ENCODE measurements at regions not wholly inside any gene's neighbourhood (a gene's known extent, or its start where the extent isn't known, plus 50 kb on each side); places are given as distances from the start of the nearest gene placed in this dataset.

DNA sequence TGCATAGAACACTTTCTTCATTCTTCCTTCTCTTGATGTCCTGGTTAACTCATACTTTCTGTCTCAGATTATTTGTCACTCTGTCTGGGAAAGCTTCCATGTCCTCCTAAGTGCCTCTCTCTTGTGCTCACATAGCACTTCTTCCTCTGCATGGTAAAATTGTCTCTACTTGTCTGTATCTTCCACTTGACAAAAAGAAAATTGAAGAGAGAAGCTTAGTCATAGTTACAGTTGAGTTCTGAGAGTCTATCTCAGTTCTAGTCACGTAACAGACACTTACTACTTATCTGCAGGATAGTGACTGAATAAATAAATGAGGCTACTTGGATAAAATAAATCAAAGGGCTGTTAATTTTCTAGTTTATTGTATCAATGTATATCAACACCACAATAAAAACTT is 458.1 kb downstream of the HTR7 start:
- Mint-ChIP-seq H3K27me3 (ENCODE audit: unreplicated experiment) (no peaks in the 10 kb centered on the region), H3K36me3 (ENCODE audit: low read depth, unreplicated experiment) (no peaks in the 10 kb centered on the region), H3K4me3 (ENCODE audit: unreplicated experiment) (no peak overlapping the region), H3K27ac (ENCODE audit: unreplicated experiment) (no peak overlapping the region), H3K9me3 (ENCODE audit: unreplicated experiment) (no peaks in the 10 kb centered on the region), H3K4me1 (ENCODE audit: unreplicated experiment) (no peaks in the 10 kb centered on the region)
- TF ChIP-seq, protein P1, sequence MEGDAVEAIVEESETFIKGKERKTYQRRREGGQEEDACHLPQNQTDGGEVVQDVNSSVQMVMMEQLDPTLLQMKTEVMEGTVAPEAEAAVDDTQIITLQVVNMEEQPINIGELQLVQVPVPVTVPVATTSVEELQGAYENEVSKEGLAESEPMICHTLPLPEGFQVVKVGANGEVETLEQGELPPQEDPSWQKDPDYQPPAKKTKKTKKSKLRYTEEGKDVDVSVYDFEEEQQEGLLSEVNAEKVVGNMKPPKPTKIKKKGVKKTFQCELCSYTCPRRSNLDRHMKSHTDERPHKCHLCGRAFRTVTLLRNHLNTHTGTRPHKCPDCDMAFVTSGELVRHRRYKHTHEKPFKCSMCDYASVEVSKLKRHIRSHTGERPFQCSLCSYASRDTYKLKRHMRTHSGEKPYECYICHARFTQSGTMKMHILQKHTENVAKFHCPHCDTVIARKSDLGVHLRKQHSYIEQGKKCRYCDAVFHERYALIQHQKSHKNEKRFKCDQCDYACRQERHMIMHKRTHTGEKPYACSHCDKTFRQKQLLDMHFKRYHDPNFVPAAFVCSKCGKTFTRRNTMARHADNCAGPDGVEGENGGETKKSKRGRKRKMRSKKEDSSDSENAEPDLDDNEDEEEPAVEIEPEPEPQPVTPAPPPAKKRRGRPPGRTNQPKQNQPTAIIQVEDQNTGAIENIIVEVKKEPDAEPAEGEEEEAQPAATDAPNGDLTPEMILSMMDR (IDR thresholded peaks at IDR 0.05; ENCODE audit: unreplicated experiment), result no peak
- no peak for DNase-seq (ENCODE audit: low spot score)

GRCh38 chr10:90403211-90404000 is 454.4 kb downstream of the HTR7 start:
- no peaks in the 10 kb centered on the region for H3K27me3 Mint-ChIP-seq (ENCODE audit: unreplicated experiment)
- no peak overlapping the region for H3K27ac Mint-ChIP-seq (ENCODE audit: unreplicated experiment)
- H3K4me1 Mint-ChIP-seq (ENCODE audit: unreplicated experiment), result no peaks in the 10 kb centered on the region
- H3K9me3 Mint-ChIP-seq (ENCODE audit: unreplicated experiment), result no peaks in the 10 kb centered on the region
- TF ChIP-seq, protein P1 (IDR thresholded peaks at IDR 0.05; ENCODE audit: unreplicated experiment), result no peak
- H3K4me3 Mint-ChIP-seq (ENCODE audit: unreplicated experiment), result no peak overlapping the region
- DNase-seq (ENCODE audit: low spot score), result no peak
- no peaks in the 10 kb centered on the region for H3K36me3 Mint-ChIP-seq (ENCODE audit: low read depth, unreplicated experiment)

GRCh38 chr10:90407131-90407530 is 450.7 kb downstream of the HTR7 start:
- no peak for DNase-seq (ENCODE audit: low spot score)
- Mint-ChIP-seq H3K36me3 (ENCODE audit: low read depth, unreplicated experiment) (no peaks in the 10 kb centered on the region), H3K27ac (ENCODE audit: unreplicated experiment) (no peak overlapping the region), H3K4me1 (ENCODE audit: unreplicated experiment) (no peaks in the 10 kb centered on the region), H3K9me3 (ENCODE audit: unreplicated experiment) (no peaks in the 10 kb centered on the region), H3K4me3 (ENCODE audit: unreplicated experiment) (no peak overlapping the region), H3K27me3 (ENCODE audit: unreplicated experiment) (no peaks in the 10 kb centered on the region)
- TF ChIP-seq, protein P1 (IDR thresholded peaks at IDR 0.05; ENCODE audit: unreplicated experiment), result no peak

DNA sequence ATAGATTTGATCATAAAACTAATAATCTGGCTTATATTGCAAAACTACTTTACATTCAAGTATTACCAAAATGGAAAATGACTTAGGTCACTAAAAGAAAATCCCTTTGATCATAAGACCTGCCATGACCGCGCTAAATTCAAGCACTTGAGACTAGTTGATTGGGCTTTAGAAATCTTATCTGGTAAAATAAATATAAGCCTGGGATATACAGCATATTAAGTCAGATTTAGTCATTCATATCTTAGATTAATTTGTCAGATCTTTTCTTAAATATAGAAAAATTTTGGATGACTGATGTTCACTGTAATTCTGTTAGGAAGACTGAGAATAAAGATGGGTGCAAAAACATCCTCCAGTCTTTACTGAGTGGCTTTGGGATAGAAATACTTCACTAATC is 450.0 kb downstream of the HTR7 start:
- TF ChIP-seq, protein P1 (IDR thresholded peaks at IDR 0.05; ENCODE audit: unreplicated experiment), result no peak
- no peak overlapping the region for H3K4me3 Mint-ChIP-seq (ENCODE audit: unreplicated experiment)
- H3K27me3 Mint-ChIP-seq (ENCODE audit: unreplicated experiment), result no peaks in the 10 kb centered on the region
- no peaks in the 10 kb centered on the region for H3K36me3 Mint-ChIP-seq (ENCODE audit: low read depth, unreplicated experiment)
- DNase-seq (ENCODE audit: low spot score), result no peak
- H3K9me3 Mint-ChIP-seq (ENCODE audit: unreplicated experiment), result no peaks in the 10 kb centered on the region
- H3K27ac Mint-ChIP-seq (ENCODE audit: unreplicated experiment), result no peak overlapping the region
- H3K4me1 Mint-ChIP-seq (ENCODE audit: unreplicated experiment), result no peaks in the 10 kb centered on the region

DNA sequence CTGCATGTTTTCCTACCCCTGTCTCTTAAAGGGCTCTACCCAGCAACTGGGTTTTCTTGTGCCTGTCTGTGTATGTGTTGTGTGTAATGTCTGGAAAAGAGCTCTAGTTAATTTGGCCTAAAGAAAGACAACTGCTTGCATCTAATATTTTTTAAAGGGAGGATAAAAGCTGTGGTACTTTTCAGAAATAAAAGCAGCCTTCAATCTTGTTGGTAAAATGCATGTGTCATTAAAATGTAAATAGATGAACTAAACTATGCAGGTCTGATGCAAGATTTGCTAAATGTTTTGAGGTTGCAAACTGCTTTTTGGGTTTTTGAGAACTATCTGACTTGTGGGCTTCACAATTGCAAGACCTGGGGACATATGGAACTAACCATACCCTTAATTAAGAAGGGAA is 445.3 kb downstream of the HTR7 start:
- H3K27me3 Mint-ChIP-seq (ENCODE audit: unreplicated experiment), result no peaks in the 10 kb centered on the region
- TF ChIP-seq, protein P1 (IDR thresholded peaks at IDR 0.05; ENCODE audit: unreplicated experiment), result no peak
- H3K36me3 Mint-ChIP-seq (ENCODE audit: low read depth, unreplicated experiment), result no peaks in the 10 kb centered on the region
- DNase-seq (ENCODE audit: low spot score), result no peak
- peaks cover 3% of the 10 kb centered on the region for H3K4me1 Mint-ChIP-seq (ENCODE audit: unreplicated experiment)
- no peak overlapping the region for H3K4me3 Mint-ChIP-seq (ENCODE audit: unreplicated experiment)
- H3K9me3 Mint-ChIP-seq (ENCODE audit: unreplicated experiment), result no peaks in the 10 kb centered on the region
- no peak overlapping the region for H3K27ac Mint-ChIP-seq (ENCODE audit: unreplicated experiment)

All from endothelial cell (in vitro differentiated cells).